ENCODE measurements at regions not wholly inside any gene's neighbourhood (a gene's known extent, or its start where the extent isn't known, plus 50 kb on each side); places are given as distances from the start of the nearest gene placed in this dataset.

DNA sequence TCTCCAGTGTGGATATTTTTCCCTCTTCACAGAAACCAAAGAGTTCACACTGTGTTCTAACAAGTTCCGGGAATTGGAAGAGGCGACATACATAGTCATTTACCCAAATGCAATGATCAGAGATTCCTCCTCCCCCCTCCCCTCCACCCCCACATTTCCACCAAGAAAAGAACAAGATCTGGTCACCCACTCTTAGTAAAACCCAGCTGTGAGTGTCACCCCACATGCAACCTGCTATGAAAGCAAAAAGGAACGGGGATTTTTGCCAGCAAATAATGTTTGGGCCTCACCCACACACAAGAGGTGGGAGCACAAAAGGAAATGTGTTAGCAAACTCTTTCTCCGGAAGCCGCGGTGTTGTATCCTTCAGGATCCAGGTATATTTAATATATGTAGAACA, 745.0 kb upstream of the AUTS2 start:
- Histone ChIP-seq H3K27me3 (ENCODE audit: low read depth) (no peaks in the 10 kb centered on the region), H3K4me3 (no peak overlapping the region), H3K36me3 (no peaks in the 10 kb centered on the region), H3K9me3 (replicated peaks) (peaks cover 10% of the 10 kb centered on the region), H3K27ac (replicated peaks) (no peak overlapping the region), H3K4me1 (no peaks in the 10 kb centered on the region)
- no peak for DNase-seq
- TF ChIP-seq, protein P1, sequence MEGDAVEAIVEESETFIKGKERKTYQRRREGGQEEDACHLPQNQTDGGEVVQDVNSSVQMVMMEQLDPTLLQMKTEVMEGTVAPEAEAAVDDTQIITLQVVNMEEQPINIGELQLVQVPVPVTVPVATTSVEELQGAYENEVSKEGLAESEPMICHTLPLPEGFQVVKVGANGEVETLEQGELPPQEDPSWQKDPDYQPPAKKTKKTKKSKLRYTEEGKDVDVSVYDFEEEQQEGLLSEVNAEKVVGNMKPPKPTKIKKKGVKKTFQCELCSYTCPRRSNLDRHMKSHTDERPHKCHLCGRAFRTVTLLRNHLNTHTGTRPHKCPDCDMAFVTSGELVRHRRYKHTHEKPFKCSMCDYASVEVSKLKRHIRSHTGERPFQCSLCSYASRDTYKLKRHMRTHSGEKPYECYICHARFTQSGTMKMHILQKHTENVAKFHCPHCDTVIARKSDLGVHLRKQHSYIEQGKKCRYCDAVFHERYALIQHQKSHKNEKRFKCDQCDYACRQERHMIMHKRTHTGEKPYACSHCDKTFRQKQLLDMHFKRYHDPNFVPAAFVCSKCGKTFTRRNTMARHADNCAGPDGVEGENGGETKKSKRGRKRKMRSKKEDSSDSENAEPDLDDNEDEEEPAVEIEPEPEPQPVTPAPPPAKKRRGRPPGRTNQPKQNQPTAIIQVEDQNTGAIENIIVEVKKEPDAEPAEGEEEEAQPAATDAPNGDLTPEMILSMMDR (IDR thresholded peaks at IDR 0.05; ENCODE audit: borderline replicate concordance) = no peak
- intact Hi-C loops (cut with micrococcal nuclease) = no loop called here

- Histone ChIP-seq H3K4me3 (no peak overlapping the region), H3K27me3 (ENCODE audit: low read depth) (peaks cover 7% of the 10 kb centered on the region), H3K9me3 (replicated peaks) (no peaks in the 10 kb centered on the region), H3K27ac (replicated peaks) (no peak overlapping the region), H3K36me3 (no peaks in the 10 kb centered on the region), H3K4me1 (no peaks in the 10 kb centered on the region)
- TF ChIP-seq, protein P1 (IDR thresholded peaks at IDR 0.05; ENCODE audit: borderline replicate concordance) = no peak
- DNase-seq = no peak
- intact Hi-C loops (cut with micrococcal nuclease) = no loop called here
Observed at GRCh38 chr7:68857571-68857970, 740.7 kb upstream of the AUTS2 start.

DNA sequence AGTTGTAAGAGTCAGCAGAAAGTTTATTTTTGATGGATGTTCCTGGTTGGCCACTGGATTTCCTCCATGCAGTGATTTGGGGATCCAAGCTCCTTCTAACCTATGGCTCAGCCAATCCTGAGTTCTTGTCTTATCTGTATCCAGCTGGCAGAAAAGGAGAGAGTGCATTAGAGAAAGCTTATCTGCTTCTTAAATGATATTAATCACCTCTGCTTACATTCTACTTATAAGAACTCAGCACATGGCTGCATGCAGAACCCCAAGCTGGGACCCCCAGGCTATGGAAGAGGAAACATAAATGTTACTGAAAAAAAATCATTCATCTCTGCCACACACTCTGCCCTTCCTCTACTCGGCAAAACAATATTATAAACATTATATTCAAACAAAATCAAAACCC, 739.8 kb upstream of the AUTS2 start:
- TF ChIP-seq, protein P1 (IDR thresholded peaks at IDR 0.05; ENCODE audit: borderline replicate concordance) = no peak
- H3K27me3 ChIP-seq (ENCODE audit: low read depth) = peaks cover 7% of the 10 kb centered on the region
- intact Hi-C loops (cut with micrococcal nuclease) = no loop called here
- H3K9me3 ChIP-seq (replicated peaks) = no peaks in the 10 kb centered on the region
- H3K27ac ChIP-seq (replicated peaks) = no peak overlapping the region
- DNase-seq = no peak
- no peak overlapping the region for H3K4me3 ChIP-seq
- H3K36me3 ChIP-seq = no peaks in the 10 kb centered on the region
- no peaks in the 10 kb centered on the region for H3K4me1 ChIP-seq

DNA sequence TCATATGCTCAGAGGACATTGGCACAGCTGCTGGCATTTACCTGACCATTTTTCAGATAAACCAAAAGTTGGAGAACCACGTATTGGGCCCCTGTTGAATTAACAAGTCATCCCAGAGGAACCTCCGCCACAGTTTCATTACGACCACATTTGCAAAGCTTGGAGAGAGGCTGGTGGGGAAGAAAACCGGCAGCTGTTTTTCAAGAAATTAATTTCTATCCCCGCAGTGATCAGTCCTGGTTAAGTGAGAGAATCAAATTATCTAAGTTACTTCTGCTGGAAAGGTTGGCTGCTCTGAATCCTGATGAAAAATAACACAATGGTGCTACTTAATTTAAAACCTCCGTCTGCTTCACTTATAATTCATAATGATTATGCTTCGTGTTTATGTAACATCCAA, 737.1 kb upstream of the AUTS2 start:
- Histone ChIP-seq H3K27me3 (ENCODE audit: low read depth) (peaks cover 7% of the 10 kb centered on the region), H3K4me3 (no peak overlapping the region), H3K36me3 (no peaks in the 10 kb centered on the region), H3K4me1 (no peaks in the 10 kb centered on the region), H3K27ac (replicated peaks) (no peak overlapping the region), H3K9me3 (replicated peaks) (no peaks in the 10 kb centered on the region)
- TF ChIP-seq, protein P1 (IDR thresholded peaks at IDR 0.05; ENCODE audit: borderline replicate concordance) = no peak
- no peak for DNase-seq
- intact Hi-C loops (cut with micrococcal nuclease) = no loop called here

DNA sequence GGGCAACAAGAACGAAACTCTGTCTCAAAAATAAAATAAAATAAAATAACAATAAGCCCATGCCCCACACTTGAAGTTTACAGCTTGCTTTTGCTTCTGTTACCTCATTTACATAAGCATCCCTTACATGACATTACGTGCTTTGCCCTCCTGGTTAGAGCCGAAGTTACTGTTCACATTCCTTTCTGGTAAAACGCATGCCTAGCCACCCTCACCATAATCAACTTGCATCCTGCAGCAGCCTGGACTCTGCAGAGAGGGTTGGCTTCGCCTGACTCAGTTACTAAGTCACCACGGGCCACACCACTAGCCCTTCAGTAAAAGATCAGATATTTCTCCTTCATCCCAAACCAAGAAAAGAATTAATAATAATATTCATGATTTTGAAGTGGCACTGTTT, 736.0 kb upstream of the AUTS2 start:
- no peaks in the 10 kb centered on the region for H3K36me3 ChIP-seq
- no peak overlapping the region for H3K4me3 ChIP-seq
- TF ChIP-seq, protein P1 (IDR thresholded peaks at IDR 0.05; ENCODE audit: borderline replicate concordance) = no peak
- peaks cover 7% of the 10 kb centered on the region for H3K27me3 ChIP-seq (ENCODE audit: low read depth)
- no peak for DNase-seq
- intact Hi-C loops (cut with micrococcal nuclease) = no loop called here
- no peaks in the 10 kb centered on the region for H3K9me3 ChIP-seq (replicated peaks)
- H3K27ac ChIP-seq (replicated peaks) = no peak overlapping the region
- no peaks in the 10 kb centered on the region for H3K4me1 ChIP-seq

DNA sequence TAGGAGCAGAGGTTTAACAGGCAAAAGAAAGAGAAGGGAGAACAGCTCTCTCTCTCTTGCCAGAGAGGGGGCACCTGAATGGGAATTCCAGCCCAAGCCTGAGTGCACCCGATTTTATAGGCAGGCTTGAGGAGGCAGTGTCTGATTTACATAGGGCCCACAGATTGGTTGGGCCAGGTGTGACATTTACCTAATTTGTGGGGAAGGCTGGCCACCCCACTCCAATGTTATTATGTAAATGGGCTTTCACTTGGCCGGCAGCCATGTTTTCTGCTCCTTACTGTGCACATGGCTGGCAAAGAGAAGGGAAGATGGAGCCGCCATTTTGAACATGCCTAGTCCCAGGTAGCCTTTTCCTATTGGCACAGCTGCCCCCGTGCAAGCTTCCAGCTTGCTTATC, 735.5 kb upstream of the AUTS2 start:
- peaks cover 7% of the 10 kb centered on the region for H3K27me3 ChIP-seq (ENCODE audit: low read depth)
- no peaks in the 10 kb centered on the region for H3K4me1 ChIP-seq
- no peaks in the 10 kb centered on the region for H3K36me3 ChIP-seq
- intact Hi-C loops (cut with micrococcal nuclease) = no loop called here
- no peak overlapping the region for H3K4me3 ChIP-seq
- no peak for DNase-seq
- no peaks in the 10 kb centered on the region for H3K9me3 ChIP-seq (replicated peaks)
- H3K27ac ChIP-seq (replicated peaks) = no peak overlapping the region
- TF ChIP-seq, protein P1 (IDR thresholded peaks at IDR 0.05; ENCODE audit: borderline replicate concordance) = no peak
